Tibial artery (tissue), 4 donors: ENCODE measurements at regions not wholly inside any gene's neighbourhood (a gene's known extent, or its start where the extent isn't known, plus 50 kb on each side); places are given as distances from the start of the nearest gene placed in this dataset.

Source experiments
- DNase-seq, 2 donors: peaks; one replicate each; pipeline ENCODE4 v3.0.0-alpha.2; 2019
- H3K27ac ChIP-seq, 2 donors: fragments of 200-600 bp; sonication (generic) in 1 of 2; 1 replicate in 1 of 2; 2 replicates in 1 of 2; pipeline ENCODE4 v1.5.1; 2018 to 2019; ENCODE audit warnings: mild to moderate bottlenecking in 1 of 2
- H3K27me3 ChIP-seq, 2 donors: fragments of 200-600 bp; sonication (generic) in 1 of 2; one replicate each; pipeline versions ENCODE4 v1.5.1 to v1.6.0; 2016 to 2019
- H3K36me3 ChIP-seq, 3 donors: fragments of 200-600 bp; sonication (generic) in 2 of 3; one replicate each; pipeline ENCODE4 v1.5.1; 2016 to 2019; ENCODE audit warnings: mild to moderate bottlenecking in 2 of 3
- H3K4me1 ChIP-seq, 4 donors: fragments of 200-600 bp; sonication (generic) in 2 of 4; 1 replicate in 3 of 4; 2 replicates in 1 of 4; pipeline ENCODE4 v1.5.1; 2016 to 2019
- H3K4me3 ChIP-seq, 2 donors: fragments of 200-600 bp; sonication (generic) in 1 of 2; 1 replicate in 1 of 2; 2 replicates in 1 of 2; pipeline ENCODE4 v1.5.1; 2018 to 2019; ENCODE audit warnings: mild to moderate bottlenecking in 2 of 2
- H3K9me3 ChIP-seq, 3 donors: fragments of 200-600 bp; sonication (generic) in 1 of 3; one replicate each; pipeline ENCODE4 v1.5.1; 2016 to 2019
- CTCF ChIP-seq, 2 experiments: fragments of 200-600 bp in 1 of 2; fragments of 450-650 bp in 1 of 2; IDR thresholded peaks; one replicate each; pipeline ENCODE4 v1.5.1; 2017 to 2019; ENCODE audit warnings: antibody characterized with exemption in 2 of 2, mild to moderate bottlenecking in 1 of 2, moderate library complexity in 1 of 2
- intact Hi-C: fragments of 100-400 bp; cut with DNase I; formaldehyde crosslinking; loops from one replicate; pipeline ENCODE4 v1.15.0; 2023; ENCODE audit warnings: low total_unique reads

- intact Hi-C loops: no loop called here
- Histone ChIP-seq H3K4me3 (no peak overlapping the region), H3K9me3 (no peaks in the 10 kb centered on the region), H3K27ac (no peak overlapping the region), H3K27me3 (no peaks in the 10 kb centered on the region), H3K36me3 (no peaks in the 10 kb centered on the region), H3K4me1 (no peaks in the 10 kb centered on the region)
- no peak for TF ChIP-seq CTCF (IDR thresholded peaks at IDR 0.05)
- DNase-seq: no peak
These were observed 153.9 kb downstream of the EMP1 start for GRCh38 chr12:13350381-13350780.

DNA sequence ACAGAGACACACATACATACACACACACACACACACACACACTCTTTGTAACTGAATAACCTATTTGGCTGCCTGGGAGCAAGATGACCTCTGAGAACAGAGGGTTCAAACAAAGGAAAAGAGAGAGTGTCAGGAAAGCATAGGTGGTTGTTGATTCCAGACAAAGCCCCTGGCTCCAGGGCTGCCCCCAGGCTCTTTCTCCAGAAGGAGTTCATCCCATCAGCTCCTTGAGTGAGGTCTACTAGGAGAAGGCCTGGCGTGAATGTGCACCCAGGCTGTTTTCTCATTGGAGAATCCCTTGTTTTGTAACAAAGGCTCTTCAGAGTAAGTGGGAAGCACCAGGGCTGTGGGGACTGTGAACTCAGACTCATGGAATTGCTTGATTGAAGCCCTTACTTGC lies 151.9 kb downstream of the EMP1 start:
- Histone ChIP-seq H3K36me3 (no peaks in the 10 kb centered on the region), H3K27me3 (no peaks in the 10 kb centered on the region), H3K4me1 (no peaks in the 10 kb centered on the region), H3K9me3 (no peaks in the 10 kb centered on the region), H3K4me3 (no peak overlapping the region), H3K27ac (no peak overlapping the region)
- no peak for DNase-seq
- intact Hi-C loops: no loop called here
- no peak for TF ChIP-seq CTCF (IDR thresholded peaks at IDR 0.05)

DNA sequence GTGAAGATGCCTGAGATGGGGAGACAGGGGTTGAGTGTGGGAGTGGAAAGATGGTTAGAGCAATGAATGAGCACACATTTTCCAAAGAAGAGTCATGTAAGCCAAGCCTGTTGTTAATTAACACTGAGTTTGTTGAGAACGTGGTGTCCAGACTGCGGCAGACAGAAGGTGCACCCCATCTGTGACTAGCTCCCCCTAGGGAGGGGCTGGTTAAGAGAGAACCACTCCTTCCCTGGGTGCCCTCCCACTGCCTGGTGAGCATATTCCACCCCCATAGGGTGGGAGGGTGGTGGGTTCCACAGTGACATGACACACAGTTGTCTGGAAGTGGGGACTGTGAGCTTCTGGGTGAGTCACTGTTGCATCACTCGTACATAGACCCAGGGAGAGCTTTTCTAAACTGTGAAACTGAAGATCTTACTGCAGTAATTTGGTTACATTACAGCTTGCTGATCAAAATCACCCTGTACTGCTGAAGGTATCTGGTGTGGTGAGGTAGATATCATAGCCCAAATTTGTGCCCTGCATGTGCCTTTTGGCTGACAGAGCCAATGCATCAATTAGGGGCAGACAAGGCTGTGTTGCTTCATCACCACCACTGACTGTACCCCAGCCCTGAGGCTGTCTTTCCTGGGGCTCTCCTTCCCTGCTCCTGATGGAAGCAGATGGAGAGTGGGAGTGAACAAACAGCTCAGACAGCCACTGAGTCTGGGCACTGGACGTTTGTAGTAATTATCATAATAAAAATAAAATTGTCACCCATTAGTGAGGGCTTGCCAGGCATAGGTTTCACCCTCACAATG lies 150.9 kb downstream of the EMP1 start:
- no peaks in the 10 kb centered on the region for H3K9me3 ChIP-seq
- H3K27me3 ChIP-seq: no peaks in the 10 kb centered on the region
- no peak for TF ChIP-seq CTCF (IDR thresholded peaks at IDR 0.05)
- H3K27ac ChIP-seq: no peak overlapping the region
- no peak overlapping the region for H3K4me3 ChIP-seq
- intact Hi-C loops: no loop called here
- no peaks in the 10 kb centered on the region for H3K4me1 ChIP-seq
- H3K36me3 ChIP-seq: no peaks in the 10 kb centered on the region
- no peak for DNase-seq

GRCh38 chr12:13345722-13346121 lies 149.2 kb downstream of the EMP1 start:
- Histone ChIP-seq H3K4me1 (no peaks in the 10 kb centered on the region), H3K4me3 (no peak overlapping the region), H3K9me3 (no peaks in the 10 kb centered on the region), H3K27ac (no peak overlapping the region), H3K27me3 (no peaks in the 10 kb centered on the region), H3K36me3 (no peaks in the 10 kb centered on the region)
- DNase-seq: no peak
- no peak for TF ChIP-seq CTCF (IDR thresholded peaks at IDR 0.05)
- intact Hi-C loops: no loop called here

DNA sequence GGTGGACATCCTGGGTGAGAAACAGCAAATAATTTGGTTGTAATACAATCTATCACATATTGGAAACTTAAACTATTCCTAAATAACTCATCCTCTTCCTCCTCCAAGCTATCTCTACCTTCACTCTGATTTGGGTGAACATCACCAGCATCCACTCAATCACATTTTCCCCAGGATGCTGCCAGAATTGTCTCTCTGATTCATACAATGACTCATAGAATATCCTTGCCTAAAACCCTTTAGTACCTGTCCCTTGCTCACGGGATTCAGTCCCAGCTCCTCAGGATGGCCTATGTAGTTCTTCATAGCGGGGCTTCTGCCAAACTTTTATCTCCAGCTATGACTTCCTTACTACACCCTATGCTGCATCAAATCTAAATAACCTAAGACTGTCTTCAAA lies 146.8 kb downstream of the EMP1 start:
- H3K36me3 ChIP-seq: no peaks in the 10 kb centered on the region
- no peaks in the 10 kb centered on the region for H3K9me3 ChIP-seq
- TF ChIP-seq CTCF (IDR thresholded peaks at IDR 0.05): no peak
- no peaks in the 10 kb centered on the region for H3K4me1 ChIP-seq
- intact Hi-C loops: no loop called here
- DNase-seq: no peak
- no peak overlapping the region for H3K4me3 ChIP-seq
- H3K27me3 ChIP-seq: no peaks in the 10 kb centered on the region
- no peak overlapping the region for H3K27ac ChIP-seq
